ENCODE measurements at regions not wholly inside any gene's neighbourhood (a gene's known extent, or its start where the extent isn't known, plus 50 kb on each side); places are given as distances from the start of the nearest gene placed in this dataset.

GRCh38 chr17:54418467-54418866, 482.2 kb upstream of the TOM1L1 start:
- H3K27me3 ChIP-seq (ENCODE audit: control insufficient read depth in 1 of 2, insufficient read depth in 2 of 2, low read length in 2 of 2): no peaks in the 10 kb centered on the region
- ChIA-PET CTCF (ENCODE audit: low intra/inter-chr PET ratio, low total read pairs) (no interaction called here), POLR2A (no interaction called here)
- H3K4me2 ChIP-seq (ENCODE audit: low read depth, low read length): no peak overlapping the region
- intact Hi-C loops (cut with micrococcal nuclease; ENCODE audit: unreplicated experiment): no loop called here
- no TSS peak for BruUV-seq (replicated peaks)
- H3K36me3 ChIP-seq (replicated peaks in 1 of 2; ENCODE audit: control insufficient read depth in 1 of 2, insufficient read depth in 2 of 2, low read length in 2 of 2): no peaks in the 10 kb centered on the region
- no peak for ATAC-seq
- in situ Hi-C loops (cut with HindIII; ENCODE audit: extremely low pct_ligation_motif_present, low pct_unique_long_range_greater_than_20kb): no loop called here
- H2AFZ ChIP-seq (ENCODE audit: low read length): no peak overlapping the region
- no peak for FAIRE-seq
- H3K9ac ChIP-seq (ENCODE audit: insufficient read depth, low read depth, low read length): no peak overlapping the region
- H3K9me3 ChIP-seq (ENCODE audit: low read length): peaks cover 98% of the 10 kb centered on the region
- H3K4me1 ChIP-seq (ENCODE audit: insufficient read depth, low read length): no peaks in the 10 kb centered on the region
- H3K79me2 ChIP-seq (ENCODE audit: insufficient read depth, low read length): no peaks in the 10 kb centered on the region
- DNase-seq (ENCODE audit: low spot score): no peak
- H3K4me3 ChIP-seq (replicated peaks in 1 of 3; ENCODE audit: insufficient read depth in 1 of 3, low read depth in 2 of 3, low read length in 3 of 3): no peak overlapping the region
- H3K27ac ChIP-seq (ENCODE audit: extremely low read length, insufficient read depth, low read length): no peak overlapping the region
- no peaks in the 10 kb centered on the region for H4K20me1 ChIP-seq (ENCODE audit: insufficient read depth, low read length)
- TF ChIP-seq ZNF160 (CRISPR knock-in tag; IDR thresholded peaks at IDR 0.05) (no peak), FOXC1 (CRISPR knock-in tag; IDR thresholded peaks at IDR 0.05; ENCODE audit: borderline replicate concordance) (no peak), ZNF329 (CRISPR knock-in tag; IDR thresholded peaks at IDR 0.05; ENCODE audit: low read depth) (no peak), ZNF687 (CRISPR knock-in tag; IDR thresholded peaks at IDR 0.05) (no peak), ASH2L (IDR thresholded peaks at IDR 0.05; ENCODE audit: insufficient read length, low read depth, low read length) (no peak), ZNF251 (CRISPR knock-in tag; IDR thresholded peaks at IDR 0.05) (no peak), ZNF274 (CRISPR knock-in tag; IDR thresholded peaks at IDR 0.05) (no peak), BATF2 (CRISPR knock-in tag; IDR thresholded peaks at IDR 0.05) (no peak), MED8 (CRISPR knock-in tag; IDR thresholded peaks at IDR 0.05; ENCODE audit: insufficient replicate concordance) (no peak), ATF1 (CRISPR knock-in tag; IDR thresholded peaks at IDR 0.05) (no peak), ZNF264 (CRISPR knock-in tag; IDR thresholded peaks at IDR 0.05) (no peak), ETV5 (CRISPR knock-in tag; IDR thresholded peaks at IDR 0.05; ENCODE audit: borderline replicate concordance) (no peak)
